Pancreas (tissue), 10 donors: ENCODE measurements at regions not wholly inside any gene's neighbourhood (a gene's known extent, or its start where the extent isn't known, plus 50 kb on each side); places are given as distances from the start of the nearest gene placed in this dataset.
"Not testable (repeated sequence)": the region's sequence is repeated elsewhere in the genome, so short reads cannot be mapped to it uniquely, and the experiment has no call there.

Experiments used
- ATAC-seq, 4 donors: fragments of 200-7000 bp; cut with Tn5 transposase; one replicate each; pipeline versions ENCODE4 v1.8.0 to v1.9.1; 2020; ENCODE audit warnings: mild to moderate bottlenecking in 4 of 4, moderate library complexity in 4 of 4
- DNase-seq, 6 donors: peaks; one replicate each; pipeline ENCODE4 v3.0.0-alpha.2; 2020
- FAIRE-seq: peaks from 2 replicates; lab custom pipeline; 2012; peaks lifted over from hg19 to GRCh38; lab: Jason Lieb, UNC
- H3K27ac ChIP-seq, 4 donors: fragments of 200-600 bp; sonication (generic); 1 replicate in 3 of 4; 2 replicates in 1 of 4; pipeline versions ENCODE4 v1.5.0 to v1.8.0; 2020
- H3K27me3 ChIP-seq, 4 donors: fragments of 200-600 bp; one replicate each; pipeline ENCODE4 v1.8.0; 2021
- H3K36me3 ChIP-seq, 3 donors: fragments of 200-600 bp; sonication (generic) in 1 of 3; one replicate each; pipeline versions ENCODE4 v1.5.0 to v1.8.0; 2020 to 2021
- H3K4me1 ChIP-seq, 3 donors: fragments of 200-600 bp; one replicate each; pipeline ENCODE4 v1.8.0; 2021
- H3K4me3 ChIP-seq, 4 donors: fragments of 200-600 bp; sonication (generic) in 2 of 4; one replicate each; pipeline versions ENCODE4 v1.5.0 to v1.8.0; 2020 to 2021
- H3K9me3 ChIP-seq, 4 donors: fragments of 200-600 bp; one replicate each; pipeline ENCODE4 v1.8.0; 2021
- WGBS, 2 donors: extraction: QIAGEN DNeasy Blood & Tissue Kit; methylation state at CpG; one replicate each; pipeline ENCODE4 v1.1.7; 2013; 5-methylcytosine and 5-hydroxymethylcytosine counted together
- intact Hi-C, 3 donors: fragments of 100-400 bp; cut with DNase I; formaldehyde crosslinking; loops; one replicate each; pipeline versions ENCODE4 v1.11.1 to v1.14.2; 2022
- TF ChIP-seq, protein P1 (sequence below), 4 donors: fragments of 200-600 bp; sonication (generic) in 3 of 4; IDR thresholded peaks; one replicate each; pipeline versions ENCODE4 v1.5.0 to v1.8.0; 2021; ENCODE audit warnings: antibody characterized with exemption in 4 of 4
- donor health status: healthy with polysubstance abuse.
- donor health status: DM: no; HTN: no; CAD: no; lungs with moderate emphysema.
- donor health status: DM: no; HTN: no; CAD: no.
- donor health status: control.
- donor health status: control.
- donor health status: Bipolar disorder and iron deficiency.
- donor health status: DM: yes; HTN: yes; CAD: no.
- donor health status: DM: no; HTN: no; CAD: no.
- donor health status: DM: no; HTN: no; CAD: no.
- donor health status: DM: yes; HTN: yes; CAD: no.

DNA sequence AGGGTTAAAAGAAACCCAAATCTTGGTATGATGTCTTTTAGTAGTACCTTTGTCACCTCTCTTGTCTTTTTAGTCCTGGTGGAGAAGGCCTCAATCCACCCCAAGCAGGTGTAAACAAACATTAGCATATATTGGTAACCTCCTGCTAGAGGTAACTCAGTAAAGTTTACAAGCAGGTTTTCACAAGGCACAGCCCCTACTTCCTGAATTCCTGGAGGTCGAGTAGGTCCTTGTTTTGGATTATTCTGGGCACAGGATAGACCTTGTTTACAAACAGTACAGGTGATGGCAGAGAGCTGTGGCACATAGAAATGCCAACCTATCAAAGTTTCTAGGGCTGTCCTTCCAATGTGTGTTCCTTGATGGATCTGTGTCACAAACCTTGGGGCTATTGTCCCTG is 99.1 kb downstream of the ALG10 start:
- WGBS, 2 donors: 5 to 17% methylated on average over 1 of the region's 1 CpG
- no peak overlapping the region for H3K27ac ChIP-seq
- ATAC-seq (no peak), DNase-seq (no peak), FAIRE-seq (no peak)
- no peaks in the 10 kb centered on the region for H3K4me1 ChIP-seq
- no peaks in the 10 kb centered on the region for H3K27me3 ChIP-seq
- TF ChIP-seq, protein P1, sequence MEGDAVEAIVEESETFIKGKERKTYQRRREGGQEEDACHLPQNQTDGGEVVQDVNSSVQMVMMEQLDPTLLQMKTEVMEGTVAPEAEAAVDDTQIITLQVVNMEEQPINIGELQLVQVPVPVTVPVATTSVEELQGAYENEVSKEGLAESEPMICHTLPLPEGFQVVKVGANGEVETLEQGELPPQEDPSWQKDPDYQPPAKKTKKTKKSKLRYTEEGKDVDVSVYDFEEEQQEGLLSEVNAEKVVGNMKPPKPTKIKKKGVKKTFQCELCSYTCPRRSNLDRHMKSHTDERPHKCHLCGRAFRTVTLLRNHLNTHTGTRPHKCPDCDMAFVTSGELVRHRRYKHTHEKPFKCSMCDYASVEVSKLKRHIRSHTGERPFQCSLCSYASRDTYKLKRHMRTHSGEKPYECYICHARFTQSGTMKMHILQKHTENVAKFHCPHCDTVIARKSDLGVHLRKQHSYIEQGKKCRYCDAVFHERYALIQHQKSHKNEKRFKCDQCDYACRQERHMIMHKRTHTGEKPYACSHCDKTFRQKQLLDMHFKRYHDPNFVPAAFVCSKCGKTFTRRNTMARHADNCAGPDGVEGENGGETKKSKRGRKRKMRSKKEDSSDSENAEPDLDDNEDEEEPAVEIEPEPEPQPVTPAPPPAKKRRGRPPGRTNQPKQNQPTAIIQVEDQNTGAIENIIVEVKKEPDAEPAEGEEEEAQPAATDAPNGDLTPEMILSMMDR (IDR thresholded peaks at IDR 0.05): no peak
- H3K36me3 ChIP-seq: no peaks in the 10 kb centered on the region
- no peak overlapping the region for H3K4me3 ChIP-seq
- intact Hi-C loops: loop anchor here in 1 of 3 donors (10.0 kb wide), 1 partner anchor 93 kb away; no protein-coding TSS in a partner anchor
- H3K9me3 ChIP-seq: no peaks in the 10 kb centered on the region

DNA sequence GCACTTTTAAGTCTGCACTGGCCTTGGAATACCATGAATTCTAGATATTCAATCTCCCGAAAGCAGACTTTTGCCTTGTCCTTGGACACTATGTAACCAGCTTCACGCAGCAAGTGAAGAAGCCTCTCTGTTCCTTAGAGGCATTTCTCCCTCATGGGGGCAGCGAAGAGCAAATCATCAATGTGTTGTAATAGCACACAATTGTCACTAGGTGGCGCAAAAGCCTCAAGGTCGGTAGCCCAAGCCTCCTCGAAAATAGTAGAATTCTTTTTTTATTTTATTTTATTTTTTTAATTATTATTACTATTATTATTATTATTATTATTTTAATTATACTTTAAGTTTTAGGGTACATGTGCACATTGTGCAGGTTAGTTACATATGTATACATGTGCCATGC is 100.8 kb downstream of the ALG10 start:
- H3K36me3 ChIP-seq, H3K4me3 ChIP-seq, H3K9me3 ChIP-seq, H3K27me3 ChIP-seq, H3K4me1 ChIP-seq, H3K27ac ChIP-seq: not testable (repeated sequence)
- WGBS, 2 donors: 5 to 7% methylated on average over 6 of the region's 6 CpGs
- DNase-seq (peak in 2 of 6 donors; percentile 10 to 50), FAIRE-seq (peak; percentile 91), ATAC-seq (peak; percentile 31 to 80 (median 74))
- intact Hi-C loops: loop anchor here in 1 of 3 donors (10.0 kb wide), 1 partner anchor 92 kb away; no protein-coding TSS in a partner anchor
- TF ChIP-seq, protein P1 (IDR thresholded peaks at IDR 0.05): peak; percentile 68 to 87 (median 78)

DNA sequence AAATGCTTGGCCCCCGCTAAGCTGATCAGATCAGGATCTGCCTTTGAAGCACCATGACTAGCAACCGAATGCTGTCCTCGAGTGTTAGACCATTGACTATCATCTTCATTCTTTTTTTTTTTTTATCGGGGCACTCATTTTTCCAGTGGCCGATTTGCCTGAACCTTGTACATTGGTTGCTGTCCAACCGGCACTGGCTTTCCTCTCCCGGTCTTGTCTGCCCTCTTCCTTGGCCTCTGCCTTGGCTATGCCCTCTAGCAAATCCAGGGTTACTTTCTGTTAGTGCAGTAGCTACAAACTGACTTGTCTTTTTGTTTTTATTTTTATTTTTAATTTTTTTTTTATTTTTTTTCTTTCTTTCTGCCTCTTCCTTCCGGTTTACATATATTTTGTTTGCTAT is 102.3 kb downstream of the ALG10 start:
- intact Hi-C loops: loop anchor here in 1 of 3 donors (10.0 kb wide), 1 partner anchor 90 kb away; no protein-coding TSS in a partner anchor
- TF ChIP-seq, protein P1 (IDR thresholded peaks at IDR 0.05): no peak
- Histone ChIP-seq H3K9me3 (no peaks in the 10 kb centered on the region), H3K4me1 (no peaks in the 10 kb centered on the region), H3K27ac (no peak overlapping the region), H3K36me3 (no peaks in the 10 kb centered on the region), H3K27me3 (no peaks in the 10 kb centered on the region), H3K4me3 (no peak overlapping the region)
- DNase-seq (no peak), ATAC-seq (no peak), FAIRE-seq (no peak)
- 65 to 76% methylated on average over 8 of the region's 8 CpGs for WGBS, 2 donors

DNA sequence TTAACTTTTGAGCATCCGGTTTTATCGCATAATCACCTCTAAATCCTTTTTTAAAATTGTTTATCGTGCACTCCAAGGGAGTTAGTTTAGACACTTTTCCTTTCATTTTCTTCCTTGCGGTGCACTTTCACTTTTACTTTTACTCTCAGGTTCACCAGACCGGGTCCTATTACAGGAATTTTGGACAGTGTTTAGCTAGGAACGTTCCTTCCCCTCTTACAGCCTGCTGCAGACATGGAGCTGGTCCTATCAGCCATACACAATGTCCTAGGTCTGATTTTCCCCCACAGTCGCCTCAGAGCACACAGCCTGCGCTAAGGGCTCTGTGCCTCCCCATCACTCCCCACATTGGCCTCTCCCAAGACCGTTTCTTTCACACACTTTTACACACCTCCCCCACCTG is 103.9 kb downstream of the ALG10 start:
- DNase-seq (no peak), FAIRE-seq (no peak), ATAC-seq (peak in 1 of 4 donors; percentile 21)
- WGBS, 2 donors: 54 to 70% methylated on average over 9 of the region's 9 CpGs
- TF ChIP-seq, protein P1 (IDR thresholded peaks at IDR 0.05): no peak
- no peaks in the 10 kb centered on the region for H3K27me3 ChIP-seq
- no peaks in the 10 kb centered on the region for H3K9me3 ChIP-seq
- intact Hi-C loops: loop anchor here in 1 of 3 donors (10.0 kb wide), 1 partner anchor 89 kb away; no protein-coding TSS in a partner anchor
- no peaks in the 10 kb centered on the region for H3K36me3 ChIP-seq
- peak overlapping the region in 1 of 4 donors; percentile 17 for H3K4me3 ChIP-seq
- no peak overlapping the region for H3K27ac ChIP-seq
- H3K4me1 ChIP-seq: no peaks in the 10 kb centered on the region

DNA sequence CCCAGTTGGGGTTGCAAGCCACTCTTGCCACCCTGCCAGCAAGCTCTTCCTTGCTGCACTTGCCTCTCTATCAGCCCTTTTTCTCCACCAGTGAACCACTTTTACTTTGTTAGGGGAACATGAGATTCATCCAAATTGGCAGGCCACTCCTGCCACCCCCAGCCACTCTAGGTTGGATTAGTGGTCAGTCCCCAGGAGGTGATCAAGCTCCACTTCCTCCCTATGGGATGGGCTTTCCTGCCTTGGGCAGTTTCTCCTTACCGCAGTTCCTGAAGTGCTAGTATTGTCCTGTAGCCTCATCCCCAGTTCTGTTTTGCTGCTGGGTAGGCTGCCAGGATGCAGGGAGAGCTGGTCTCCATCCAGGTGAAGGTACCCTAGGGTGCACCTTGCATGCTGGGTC is 104.5 kb downstream of the ALG10 start:
- H3K4me1 ChIP-seq: no peaks in the 10 kb centered on the region
- FAIRE-seq (no peak), ATAC-seq (no peak), DNase-seq (no peak)
- WGBS, 2 donors: 86 to 93% methylated on average over 1 of the region's 1 CpG
- TF ChIP-seq, protein P1 (IDR thresholded peaks at IDR 0.05): no peak
- no peak overlapping the region for H3K27ac ChIP-seq
- H3K36me3 ChIP-seq: no peaks in the 10 kb centered on the region
- no peak overlapping the region for H3K4me3 ChIP-seq
- H3K27me3 ChIP-seq: no peaks in the 10 kb centered on the region
- intact Hi-C loops: loop anchor here in 1 of 3 donors (10.0 kb wide), 1 partner anchor 88 kb away; no protein-coding TSS in a partner anchor
- H3K9me3 ChIP-seq: no peaks in the 10 kb centered on the region

DNA sequence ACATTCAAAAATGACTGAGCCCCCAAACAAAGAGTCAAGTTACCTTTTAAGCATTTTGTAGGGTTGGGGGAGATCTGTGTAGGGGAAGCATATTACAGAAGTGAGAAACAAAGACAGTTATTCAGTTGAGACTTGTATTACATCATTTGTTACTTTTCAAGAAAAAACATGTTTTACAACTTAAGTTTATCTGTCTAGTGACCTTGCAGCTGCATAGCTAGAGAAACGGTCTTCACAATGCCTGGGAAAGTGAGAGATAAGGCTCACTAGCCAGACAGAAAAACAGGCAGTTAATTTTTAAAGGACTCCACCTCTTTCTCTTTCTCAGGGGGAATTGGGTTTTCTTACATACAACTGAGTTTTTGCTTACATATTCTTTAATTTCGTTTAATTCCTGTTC is 105.1 kb downstream of the ALG10 start:
- not testable (repeated sequence) for FAIRE-seq, H3K4me1 ChIP-seq, H3K9me3 ChIP-seq, H3K4me3 ChIP-seq, H3K27ac ChIP-seq, H3K36me3 ChIP-seq, ATAC-seq, H3K27me3 ChIP-seq, DNase-seq
- intact Hi-C loops: loop anchor here in 1 of 3 donors (10.0 kb wide), 1 partner anchor 87 kb away; no protein-coding TSS in a partner anchor
- 12% methylated on average over 2 of the region's 2 CpGs for WGBS, 2 donors
